Stomach (tissue), 8 donors: ENCODE measurements at regions not wholly inside any gene's neighbourhood (a gene's known extent, or its start where the extent isn't known, plus 50 kb on each side); places are given as distances from the start of the nearest gene placed in this dataset.
"Not testable (repeated sequence)": the region's sequence is repeated elsewhere in the genome, so short reads cannot be mapped to it uniquely, and the experiment has no call there.

Experiments used
- DNase-seq, 2 donors: peaks; one replicate each; pipeline versions ENCODE4 v3.0.0 to v3.0.0-alpha.2; 2013 to 2019
- H3K27ac ChIP-seq, 5 donors: fragments of 200-600 bp in 4 of 5; sonication (generic) in 4 of 5; one replicate each; pipeline ENCODE4 v1.5.1; 2013 to 2019; ENCODE audit warnings: mild to moderate bottlenecking in 1 of 5, moderate library complexity in 1 of 5
- H3K27me3 ChIP-seq, 3 donors: fragments of 200-600 bp; sonication (generic); one replicate each; pipeline ENCODE4 v1.5.1; 2017 to 2019; ENCODE audit warnings: mixed run types in 1 of 3
- H3K36me3 ChIP-seq, 4 donors: fragments of 200-600 bp; sonication (generic); 1 replicate in 3 of 4; 2 replicates in 1 of 4; pipeline ENCODE4 v1.5.1; 2016 to 2019
- H3K4me1 ChIP-seq, 4 donors: fragments of 200-600 bp; sonication (generic); one replicate each; pipeline ENCODE4 v1.5.1; 2016 to 2019
- H3K4me3 ChIP-seq, 4 donors: fragments of 200-600 bp; sonication (generic) in 3 of 4; one replicate each; pipeline ENCODE4 v1.5.1; 2016 to 2019; ENCODE audit warnings: mild to moderate bottlenecking in 1 of 4
- H3K9me3 ChIP-seq, 4 donors: fragments of 200-600 bp; sonication (generic); one replicate each; pipeline ENCODE4 v1.5.1; 2016 to 2019
- EP300 ChIP-seq: sonication (generic); formaldehyde crosslinking; IDR thresholded peaks from one replicate; pipeline ENCODE4 v1.6.1; 2017; ENCODE audit warnings: antibody characterized with exemption
- POLR2A ChIP-seq, 4 donors: fragments of 450-650 bp; IDR thresholded peaks; one replicate each; pipeline ENCODE4 v1.6.1; 2016; ENCODE audit warnings: antibody characterized with exemption in 4 of 4, control low read depth in 2 of 4, mild to moderate bottlenecking in 1 of 4, moderate library complexity in 1 of 4
- POLR2AphosphoS5 ChIP-seq, 3 donors: sonication (generic); formaldehyde crosslinking; IDR thresholded peaks; one replicate each; pipeline ENCODE4 v1.6.1; 2016; ENCODE audit warnings: antibody characterized with exemption in 3 of 3
- WGBS, 5 donors: extraction: QIAGEN DNeasy Blood & Tissue Kit in 3 of 5; methylation state at CpG; one replicate each; pipeline versions ENCODE4 v1.1.5 to v1.1.7; 2013 to 2018; 5-methylcytosine and 5-hydroxymethylcytosine counted together
- intact Hi-C: fragments of 100-400 bp; cut with DNase I; formaldehyde crosslinking; loops from one replicate; pipeline ENCODE4 v1.15.1; 2023; ENCODE audit warnings: low total_unique reads
- TF ChIP-seq, protein P1 (sequence below), 7 experiments: fragments of 450-650 bp in 4 of 7; fragments of 200-600 bp in 3 of 7; sonication (generic) in 3 of 7; IDR thresholded peaks; one replicate each; pipeline ENCODE4 v1.5.1; 2016 to 2019; ENCODE audit warnings: antibody characterized with exemption in 7 of 7, control low read depth in 2 of 7, mild to moderate bottlenecking in 1 of 7
- donor health status: healthy with polysubstance abuse.
- donor health status: Bipolar disorder and iron deficiency.
- donor health status: healthy.

DNA sequence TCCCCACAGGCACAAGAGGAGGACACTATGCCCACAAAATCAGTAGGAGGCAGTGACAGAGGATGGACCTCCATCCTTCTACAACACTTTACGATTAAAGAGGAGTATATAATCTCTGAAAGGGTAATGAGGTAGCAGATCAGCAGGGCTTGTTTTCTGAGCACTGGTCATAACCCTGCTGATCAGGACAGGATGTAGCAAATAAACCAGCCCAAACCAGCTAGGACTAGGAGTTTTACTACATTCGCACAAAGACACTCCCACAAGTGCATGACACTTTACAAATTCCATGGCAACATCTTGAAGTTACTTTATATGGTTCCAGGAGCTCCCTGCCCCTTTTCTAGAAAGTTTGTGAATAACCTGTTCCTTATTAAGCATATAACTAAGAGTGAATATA lies 73.3 kb upstream of the CHD6 start:
- Histone ChIP-seq H3K36me3 (no peaks in the 10 kb centered on the region), H3K27ac (no peak overlapping the region), H3K4me3 (no peak overlapping the region), H3K9me3 (no peaks in the 10 kb centered on the region), H3K27me3 (no peaks in the 10 kb centered on the region), H3K4me1 (peaks cover 6 to 19% (median 10%) of the 10 kb centered on the region in 4 donors)
- DNase-seq = no peak
- intact Hi-C loops = no loop called here
- WGBS, 5 donors = 84 to 93% (median 90%) methylated on average over 2 of the region's 2 CpGs
- TF ChIP-seq, protein P1, sequence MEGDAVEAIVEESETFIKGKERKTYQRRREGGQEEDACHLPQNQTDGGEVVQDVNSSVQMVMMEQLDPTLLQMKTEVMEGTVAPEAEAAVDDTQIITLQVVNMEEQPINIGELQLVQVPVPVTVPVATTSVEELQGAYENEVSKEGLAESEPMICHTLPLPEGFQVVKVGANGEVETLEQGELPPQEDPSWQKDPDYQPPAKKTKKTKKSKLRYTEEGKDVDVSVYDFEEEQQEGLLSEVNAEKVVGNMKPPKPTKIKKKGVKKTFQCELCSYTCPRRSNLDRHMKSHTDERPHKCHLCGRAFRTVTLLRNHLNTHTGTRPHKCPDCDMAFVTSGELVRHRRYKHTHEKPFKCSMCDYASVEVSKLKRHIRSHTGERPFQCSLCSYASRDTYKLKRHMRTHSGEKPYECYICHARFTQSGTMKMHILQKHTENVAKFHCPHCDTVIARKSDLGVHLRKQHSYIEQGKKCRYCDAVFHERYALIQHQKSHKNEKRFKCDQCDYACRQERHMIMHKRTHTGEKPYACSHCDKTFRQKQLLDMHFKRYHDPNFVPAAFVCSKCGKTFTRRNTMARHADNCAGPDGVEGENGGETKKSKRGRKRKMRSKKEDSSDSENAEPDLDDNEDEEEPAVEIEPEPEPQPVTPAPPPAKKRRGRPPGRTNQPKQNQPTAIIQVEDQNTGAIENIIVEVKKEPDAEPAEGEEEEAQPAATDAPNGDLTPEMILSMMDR (IDR thresholded peaks at IDR 0.05) = no peak
- no peak for TF ChIP-seq POLR2AphosphoS5 (IDR thresholded peaks at IDR 0.05)
- TF ChIP-seq EP300 = no peak
- no peak for TF ChIP-seq POLR2A (IDR thresholded peaks at IDR 0.05)

DNA sequence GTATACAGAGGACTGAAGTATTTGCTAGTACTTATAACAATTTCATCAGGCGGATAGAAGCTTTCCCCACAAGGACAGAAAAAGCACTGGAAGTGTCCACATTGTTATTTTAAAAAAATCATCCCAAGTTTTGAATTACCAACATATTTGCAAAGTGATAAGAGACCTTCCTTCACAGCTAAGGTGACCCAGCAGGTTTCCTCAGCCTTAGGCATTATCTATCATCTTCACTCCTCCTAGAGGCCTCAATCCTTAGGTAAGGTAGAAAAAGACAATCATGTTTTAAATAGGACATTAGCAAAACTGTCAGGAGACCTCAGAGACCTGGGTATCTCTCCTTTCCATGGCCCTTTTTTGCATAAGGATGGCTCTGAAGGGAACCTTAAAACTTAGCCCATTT lies 72.5 kb upstream of the CHD6 start:
- H3K36me3 ChIP-seq = no peaks in the 10 kb centered on the region
- no peak for DNase-seq
- TF ChIP-seq POLR2AphosphoS5 (IDR thresholded peaks at IDR 0.05) = no peak
- no peak for TF ChIP-seq EP300
- TF ChIP-seq, protein P1 (IDR thresholded peaks at IDR 0.05) = no peak
- no peak for TF ChIP-seq POLR2A (IDR thresholded peaks at IDR 0.05)
- H3K9me3 ChIP-seq = no peaks in the 10 kb centered on the region
- no peak overlapping the region for H3K27ac ChIP-seq
- intact Hi-C loops = no loop called here
- H3K27me3 ChIP-seq = no peaks in the 10 kb centered on the region
- WGBS, 5 donors = 94 to 100% (median 98%) methylated on average over 1 of the region's 1 CpG
- no peak overlapping the region for H3K4me3 ChIP-seq
- peaks cover 6 to 14% (median 10%) of the 10 kb centered on the region in 4 donors for H3K4me1 ChIP-seq

DNA sequence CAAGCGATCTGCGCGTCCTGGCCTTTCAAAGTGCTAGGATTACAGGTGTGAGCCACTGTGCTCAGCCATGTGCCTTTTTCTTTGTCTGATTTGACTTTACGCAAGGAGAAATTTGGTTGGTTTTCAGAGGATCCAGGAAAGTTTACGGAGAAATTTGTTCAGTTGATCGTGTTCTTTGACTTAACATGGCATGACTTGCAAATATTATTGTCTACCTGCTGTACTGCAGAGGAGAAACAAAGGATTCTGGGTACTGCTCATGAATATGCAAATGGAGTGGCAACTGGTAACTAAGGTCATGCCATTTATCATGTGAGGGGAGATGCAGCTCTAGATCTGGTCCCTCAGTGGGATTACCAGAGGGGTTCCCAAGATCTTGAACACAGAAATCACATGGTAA lies 68.8 kb upstream of the CHD6 start:
- Histone ChIP-seq H3K36me3 (no peaks in the 10 kb centered on the region), H3K4me3 (no peak overlapping the region), H3K27ac (no peak overlapping the region), H3K9me3 (no peaks in the 10 kb centered on the region), H3K4me1 (no peaks in the 10 kb centered on the region), H3K27me3 (no peaks in the 10 kb centered on the region)
- intact Hi-C loops = no loop called here
- DNase-seq = no peak
- TF ChIP-seq EP300 = no peak
- TF ChIP-seq, protein P1 (IDR thresholded peaks at IDR 0.05) = no peak
- no peak for TF ChIP-seq POLR2AphosphoS5 (IDR thresholded peaks at IDR 0.05)
- no peak for TF ChIP-seq POLR2A (IDR thresholded peaks at IDR 0.05)
- WGBS, 5 donors = 96 to 98% (median 97%) methylated on average over 6 of the region's 6 CpGs

DNA sequence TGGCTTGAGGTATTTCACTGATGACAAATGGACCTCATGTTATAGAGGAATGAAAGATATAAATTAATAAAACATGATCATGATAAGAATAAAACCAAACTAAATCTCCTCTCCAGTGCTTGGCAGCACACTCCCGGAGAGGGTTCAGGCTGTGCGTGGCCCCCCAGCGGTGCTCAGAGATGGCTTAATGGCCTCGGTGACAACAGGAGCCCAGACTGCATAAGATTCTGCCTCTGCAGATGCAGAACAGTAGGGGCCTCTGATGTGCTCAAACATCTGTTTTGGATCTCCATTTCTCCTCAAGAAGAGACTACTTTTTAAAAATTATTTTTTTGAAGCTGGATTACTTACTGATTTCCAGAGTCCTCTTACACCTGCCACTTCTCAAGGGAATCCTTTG lies 67.0 kb upstream of the CHD6 start:
- H3K27ac ChIP-seq, H3K36me3 ChIP-seq, H3K9me3 ChIP-seq, H3K4me1 ChIP-seq, DNase-seq, H3K27me3 ChIP-seq, intact Hi-C loops, H3K4me3 ChIP-seq: not testable (repeated sequence)
- 30 to 66% (median 40%) methylated on average over 4 of the region's 4 CpGs for WGBS, 5 donors

DNA sequence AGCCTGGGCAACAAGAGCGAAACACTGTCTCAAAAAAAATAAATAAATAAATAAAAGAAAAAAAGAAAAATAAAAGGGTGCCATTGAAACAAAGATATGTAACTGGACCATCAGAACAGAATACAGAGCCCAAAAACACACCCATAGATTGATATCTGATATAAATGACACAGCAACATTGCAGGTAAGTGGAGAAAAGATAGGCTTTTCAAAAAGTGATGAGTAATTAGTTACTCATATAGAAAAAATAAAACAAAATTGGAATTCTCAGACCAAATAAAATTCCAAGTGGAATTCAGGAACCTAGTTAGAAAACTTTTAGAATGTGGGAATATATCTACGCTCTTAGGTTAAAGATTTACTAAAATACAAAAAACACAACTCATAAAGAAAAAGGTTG lies 60.6 kb upstream of the CHD6 start:
- intact Hi-C loops = no loop called here
- Histone ChIP-seq H3K9me3 (no peaks in the 10 kb centered on the region), H3K36me3 (no peaks in the 10 kb centered on the region), H3K27me3 (no peaks in the 10 kb centered on the region), H3K4me3 (no peak overlapping the region), H3K27ac (no peak overlapping the region), H3K4me1 (no peaks in the 10 kb centered on the region)
- no peak for DNase-seq
- 88 to 98% (median 93%) methylated on average over 2 of the region's 2 CpGs for WGBS, 5 donors
- TF ChIP-seq, protein P1 (IDR thresholded peaks at IDR 0.05) = no peak
- no peak for TF ChIP-seq EP300
- no peak for TF ChIP-seq POLR2AphosphoS5 (IDR thresholded peaks at IDR 0.05)
- no peak for TF ChIP-seq POLR2A (IDR thresholded peaks at IDR 0.05)
